GM12865 (cell line): ENCODE measurements at regions not wholly inside any gene's neighbourhood (a gene's known extent, or its start where the extent isn't known, plus 50 kb on each side); places are given as distances from the start of the nearest gene placed in this dataset.
"Not testable (repeated sequence)": the region's sequence is repeated elsewhere in the genome, so short reads cannot be mapped to it uniquely, and the experiment has no call there.

ENCODE experiments used
- DNase-seq: peaks from one replicate; pipeline ENCODE4 v3.0.0; 2010; ENCODE audit warnings: low read depth
- H3K4me3 ChIP-seq: 2 replicates; pipeline ENCODE4 v1.5.1; 2011; ENCODE audit warnings: mild to moderate bottlenecking, low read depth, low read length, control low read depth
- TF ChIP-seq, protein P1 (sequence below): IDR thresholded peaks from 2 replicates; pipeline ENCODE4 v1.5.1; 2011; ENCODE audit warnings: low read length, control low read depth, low read depth, inconsistent platforms; ENCODE audit not compliant: insufficient read depth; ENCODE audit errors: missing control alignments

GRCh38 chr12:61188801-61189595 is 1071.2 kb upstream of the USP15 start:
- no peak for DNase-seq
- TF ChIP-seq, protein P1, sequence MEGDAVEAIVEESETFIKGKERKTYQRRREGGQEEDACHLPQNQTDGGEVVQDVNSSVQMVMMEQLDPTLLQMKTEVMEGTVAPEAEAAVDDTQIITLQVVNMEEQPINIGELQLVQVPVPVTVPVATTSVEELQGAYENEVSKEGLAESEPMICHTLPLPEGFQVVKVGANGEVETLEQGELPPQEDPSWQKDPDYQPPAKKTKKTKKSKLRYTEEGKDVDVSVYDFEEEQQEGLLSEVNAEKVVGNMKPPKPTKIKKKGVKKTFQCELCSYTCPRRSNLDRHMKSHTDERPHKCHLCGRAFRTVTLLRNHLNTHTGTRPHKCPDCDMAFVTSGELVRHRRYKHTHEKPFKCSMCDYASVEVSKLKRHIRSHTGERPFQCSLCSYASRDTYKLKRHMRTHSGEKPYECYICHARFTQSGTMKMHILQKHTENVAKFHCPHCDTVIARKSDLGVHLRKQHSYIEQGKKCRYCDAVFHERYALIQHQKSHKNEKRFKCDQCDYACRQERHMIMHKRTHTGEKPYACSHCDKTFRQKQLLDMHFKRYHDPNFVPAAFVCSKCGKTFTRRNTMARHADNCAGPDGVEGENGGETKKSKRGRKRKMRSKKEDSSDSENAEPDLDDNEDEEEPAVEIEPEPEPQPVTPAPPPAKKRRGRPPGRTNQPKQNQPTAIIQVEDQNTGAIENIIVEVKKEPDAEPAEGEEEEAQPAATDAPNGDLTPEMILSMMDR, result no peak

GRCh38 chr12:61213646-61214045 is 1046.6 kb upstream of the USP15 start:
- TF ChIP-seq, protein P1, result no peak
- DNase-seq, result no peak
- no peak overlapping the region for H3K4me3 ChIP-seq

More at GRCh38 chr12:61188801-61189595, 1071.2 kb upstream of the USP15 start:
- H3K4me3 ChIP-seq, result no peak overlapping the region

DNA sequence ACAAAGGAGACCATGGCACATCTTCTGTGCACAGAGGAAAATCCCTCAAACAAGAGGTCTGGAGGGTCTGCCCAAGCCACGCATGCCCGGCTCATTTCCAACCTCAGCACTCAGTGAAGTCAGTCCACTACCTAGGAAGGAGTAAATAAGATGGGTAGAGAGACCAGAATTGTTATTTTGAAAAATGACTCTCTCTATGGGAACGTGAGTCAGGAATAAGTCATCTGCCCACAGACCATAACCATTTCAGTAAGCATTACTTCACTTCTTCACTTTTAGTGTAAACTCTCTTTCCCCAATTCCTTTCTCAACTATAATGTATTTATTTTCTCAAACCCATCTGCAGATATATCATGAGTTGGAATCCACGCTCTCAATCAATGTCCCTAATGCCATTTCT is 1039.9 kb upstream of the USP15 start:
- DNase-seq, result no peak
- H3K4me3 ChIP-seq, result no peak overlapping the region
- TF ChIP-seq, protein P1, result no peak

- H3K4me3 ChIP-seq, result no peak overlapping the region
- no peak for DNase-seq
- TF ChIP-seq, protein P1, result no peak
These were observed 1028.2 kb upstream of the USP15 start for GRCh38 chr12:61232040-61232439.

DNA sequence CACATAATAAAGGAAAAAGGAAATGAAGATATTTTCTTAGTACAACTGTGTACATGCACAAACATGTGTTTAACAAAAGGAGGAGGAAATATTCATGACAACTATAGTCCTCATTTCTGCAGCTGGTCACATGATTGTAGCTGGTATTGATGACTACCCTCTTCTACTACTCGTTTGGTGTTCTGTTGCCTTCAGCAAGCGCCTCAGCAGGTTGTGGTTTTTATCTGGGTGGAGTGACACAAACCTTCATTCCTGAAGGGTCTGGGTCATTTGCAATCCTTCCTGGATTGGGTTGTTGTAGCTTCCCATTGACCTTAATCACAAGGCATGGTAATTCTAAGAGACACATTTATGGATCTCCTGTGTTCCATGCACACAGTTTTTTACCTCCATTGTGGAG is 1009.9 kb upstream of the USP15 start:
- TF ChIP-seq, protein P1, result no peak
- no peak overlapping the region for H3K4me3 ChIP-seq
- DNase-seq, result no peak

DNA sequence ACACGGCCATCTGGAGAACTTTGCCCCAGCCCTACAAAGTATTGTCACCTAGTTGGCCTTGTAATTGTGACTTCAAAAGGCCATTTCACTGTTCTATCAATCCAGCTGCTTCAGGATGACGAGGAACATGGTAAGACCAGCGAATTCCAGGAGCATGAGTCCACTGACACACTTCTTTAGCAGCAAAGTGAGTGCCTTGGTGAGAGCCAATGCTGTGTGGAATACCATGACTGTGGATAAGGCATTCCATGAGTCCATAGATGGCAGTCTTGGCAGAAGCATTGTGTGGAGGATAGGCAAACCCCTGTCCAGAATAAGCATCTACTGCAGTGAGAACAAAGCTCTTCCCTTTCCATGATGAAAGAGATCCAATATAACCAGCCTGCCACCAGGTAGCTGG is 1009.1 kb upstream of the USP15 start:
- DNase-seq, result no peak
- TF ChIP-seq, protein P1, result no peak
- H3K4me3 ChIP-seq, result no peak overlapping the region

DNA sequence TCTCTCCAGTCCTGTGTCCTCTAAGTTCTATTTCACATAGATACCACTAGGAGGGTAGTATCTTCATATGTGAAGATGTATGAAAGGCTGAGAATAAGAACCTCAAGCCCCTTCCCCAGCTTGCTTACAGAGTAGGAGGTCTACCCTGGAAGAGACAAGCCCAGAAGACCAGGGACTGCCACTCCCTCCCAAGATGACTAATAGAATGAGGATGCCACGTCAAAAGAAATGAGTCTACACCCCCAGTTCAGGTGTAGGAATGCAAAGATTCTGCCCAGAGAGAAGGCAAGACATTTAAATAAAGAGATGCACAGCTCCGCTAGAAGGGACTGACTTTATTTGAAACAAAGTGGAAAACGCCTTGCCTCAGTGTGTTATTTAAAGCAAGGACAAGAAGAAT is 1006.0 kb upstream of the USP15 start:
- DNase-seq, result no peak
- TF ChIP-seq, protein P1, result no peak
- no peak overlapping the region for H3K4me3 ChIP-seq

DNA sequence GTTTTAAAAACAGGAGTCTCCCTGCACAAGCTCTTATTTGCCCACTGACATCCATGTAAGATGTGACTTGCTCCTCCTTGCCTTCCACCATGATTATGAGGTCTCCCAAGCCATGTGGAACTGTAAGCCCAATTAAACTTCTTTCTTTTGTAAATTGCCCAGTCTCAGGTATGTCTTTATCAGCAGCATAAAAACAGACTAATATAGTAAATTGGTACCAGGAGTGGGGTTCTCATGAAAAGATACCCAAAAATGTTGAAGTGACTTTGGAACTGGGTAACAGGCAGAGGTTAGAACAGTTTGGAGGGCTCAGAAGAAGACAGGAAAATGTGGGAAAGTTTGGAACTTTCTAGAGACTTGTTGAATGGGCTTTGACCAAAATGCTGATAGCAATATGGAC is 995.9 kb upstream of the USP15 start:
- not testable (repeated sequence) for H3K4me3 ChIP-seq, DNase-seq
